A549 (cell line): ENCODE measurements at regions not wholly inside any gene's neighbourhood (a gene's known extent, or its start where the extent isn't known, plus 50 kb on each side); places are given as distances from the start of the nearest gene placed in this dataset.

Experiments
- ATAC-seq, 2 experiments: fragments of 200-7000 bp in 1 of 2; fragments of >200 bp in 1 of 2; cut with Nextera tagmentation in 1 of 2; cut with Tn5 transposase in 1 of 2; 3 replicates each; pipeline versions ENCODE4 v1.8.0 to v1.9.1; 2018 to 2020; ENCODE audit warnings: mild to moderate bottlenecking in 1 of 2, moderate library complexity in 1 of 2
- CTCF ChIA-PET: fragments of 300-600 bp; sonication (Branson Sonifier 250); formaldehyde crosslinking; extraction: SDS; loops from one replicate; lab custom pipeline; 2021; ENCODE audit warnings: antibody characterized with exemption, inconsistent platforms; lab: Yijun Ruan, JAX
- POLR2A ChIA-PET: fragments of 350-600 bp; formaldehyde crosslinking; extraction: SDS; loops from one replicate; lab custom pipeline; 2021; ENCODE audit warnings: antibody characterized with exemption, inconsistent platforms; lab: Yijun Ruan, JAX
- DNase-seq, 2 experiments: peaks; one replicate each; pipeline versions ENCODE4 v3.0.0 to v3.0.0-alpha.2; 2011 to 2016; ENCODE audit warnings: low read depth in 1 of 2, low spot score in 1 of 2
- FAIRE-seq: peaks from 2 replicates; lab custom pipeline; 2011; peaks lifted over from hg19 to GRCh38; lab: Jason Lieb, UNC
- H3K27ac ChIP-seq, 2 experiments: fragments of >200 bp; sonication (Bioruptor Twin); formaldehyde crosslinking; 3 replicates each; pipeline ENCODE4 v1.5.1; 2016 to 2017
- H3K4me1 ChIP-seq: fragments of >200 bp; sonication (Bioruptor Twin); formaldehyde crosslinking; 3 replicates; pipeline ENCODE4 v1.6.1; 2016
- H3K4me2 ChIP-seq: fragments of >200 bp; sonication (Bioruptor Twin); formaldehyde crosslinking; 3 replicates; pipeline ENCODE4 v1.6.1; 2016
- H3K4me3 ChIP-seq: fragments of >200 bp; sonication (Bioruptor Twin); formaldehyde crosslinking; 3 replicates; pipeline ENCODE4 v1.5.1; 2016
- H3K9me3 ChIP-seq: fragments of >200 bp; sonication (Bioruptor Twin); formaldehyde crosslinking; 3 replicates; pipeline ENCODE4 v1.6.1; 2016
- BHLHE40 ChIP-seq: IDR thresholded peaks from 2 replicates; pipeline ENCODE4 v1.6.1; 2012; ENCODE audit warnings: low read depth, low read length, inconsistent platforms
- EP300 ChIP-seq, 2 experiments: fragments of >200 bp; sonication (Bioruptor Twin); formaldehyde crosslinking; IDR thresholded peaks; 2 replicates in 1 of 2; 3 replicates in 1 of 2; pipeline ENCODE4 v1.6.1; 2016 to 2017
- ESRRA ChIP-seq: fragments of 150-350 bp; IDR thresholded peaks from 2 replicates; pipeline ENCODE4 v1.6.1; 2014; ENCODE audit warnings: mild to moderate bottlenecking, low read length, borderline replicate concordance
- FOSB ChIP-seq: fragments of 250-450 bp; sonication (Bioruptor Pico); IDR thresholded peaks from 2 replicates; pipeline ENCODE4 v1.5.0; 2020; ENCODE audit warnings: mild to moderate bottlenecking, moderate library complexity
- GATA3 ChIP-seq: IDR thresholded peaks from 2 replicates; pipeline ENCODE4 v1.6.1; 2012; ENCODE audit warnings: borderline replicate concordance
- HDAC2 ChIP-seq: fragments of 200-600 bp; sonication (generic); IDR thresholded peaks from 2 replicates; pipeline ENCODE4 v1.6.1; 2016
- HOXB13 ChIP-seq: fragments of 250-450 bp; sonication (Bioruptor Pico); IDR thresholded peaks from 2 replicates; pipeline ENCODE4 v1.5.0; 2020; ENCODE audit warnings: low read depth, mild to moderate bottlenecking, moderate library complexity
- JUNB ChIP-seq: fragments of >200 bp; sonication (Bioruptor Twin); formaldehyde crosslinking; IDR thresholded peaks from 2 replicates; pipeline ENCODE4 v1.6.1; 2016
- KDM5A ChIP-seq: fragments of 200-600 bp; sonication (generic); IDR thresholded peaks from 2 replicates; pipeline ENCODE4 v1.6.1; 2016; ENCODE audit warnings: antibody characterized with exemption, mild to moderate bottlenecking
- PHF8 ChIP-seq: fragments of 200-600 bp; sonication (generic); IDR thresholded peaks from 2 replicates; pipeline ENCODE4 v1.6.1; 2016; ENCODE audit warnings: low read depth, mild to moderate bottlenecking, antibody characterized with exemption, moderate library complexity, borderline replicate concordance
- POLR2AphosphoS2 ChIP-seq: conservative IDR thresholded peaks from 2 replicates; pipeline ENCODE4 v1.6.1; 2012; ENCODE audit warnings: low read length, improper control_type of control experiment, inconsistent platforms
- RARB ChIP-seq: fragments of 250-450 bp; sonication (Bioruptor Pico); IDR thresholded peaks from 2 replicates; pipeline ENCODE4 v1.8.0; 2021; ENCODE audit warnings: mild to moderate bottlenecking, moderate library complexity
- RCOR1 ChIP-seq: fragments of 150-350 bp; IDR thresholded peaks from 2 replicates; pipeline ENCODE4 v1.6.1; 2014; ENCODE audit warnings: antibody characterized with exemption, low read length, low read depth
- SMC3 ChIP-seq: fragments of >200 bp; sonication (Bioruptor Twin); formaldehyde crosslinking; IDR thresholded peaks from 3 replicates; pipeline ENCODE4 v1.6.1; 2018; ENCODE audit warnings: inconsistent platforms
- WGBS: methylation state at CpG from one replicate; pipeline ENCODE4 v1.1.6; 2017; ENCODE audit errors: missing lambda C conversion rate; 5-methylcytosine and 5-hydroxymethylcytosine counted together
- TF ChIP-seq, protein P1 (sequence below): fragments of 200-600 bp; sonication (generic); IDR thresholded peaks from 2 replicates; pipeline ENCODE4 v1.6.1; 2016; ENCODE audit warnings: antibody characterized with exemption, mild to moderate bottlenecking, moderate library complexity
- TF ChIP-seq, protein P2 (sequence below): fragments of 250-450 bp; sonication (Bioruptor Pico); IDR thresholded peaks from 2 replicates; pipeline ENCODE4 v1.5.0; 2020; ENCODE audit warnings: low read depth, mild to moderate bottlenecking, moderate library complexity
- TF ChIP-seq, protein P3 (sequence below): IDR thresholded peaks from 2 replicates; pipeline ENCODE4 v1.6.1; 2012
- TF ChIP-seq, protein P4 (sequence below): IDR thresholded peaks from 2 replicates; pipeline ENCODE4 v1.6.1; 2012; ENCODE audit warnings: low read depth, borderline replicate concordance
- TF ChIP-seq, protein P5 (sequence below): fragments of 150-350 bp; IDR thresholded peaks from 2 replicates; pipeline ENCODE4 v1.6.1; 2014; ENCODE audit warnings: low read depth, mild to moderate bottlenecking, low read length
- TF ChIP-seq, protein P6 (sequence below): fragments of >200 bp; sonication (Bioruptor Twin); formaldehyde crosslinking; IDR thresholded peaks from 3 replicates; pipeline ENCODE4 v1.5.1; 2016

DNA sequence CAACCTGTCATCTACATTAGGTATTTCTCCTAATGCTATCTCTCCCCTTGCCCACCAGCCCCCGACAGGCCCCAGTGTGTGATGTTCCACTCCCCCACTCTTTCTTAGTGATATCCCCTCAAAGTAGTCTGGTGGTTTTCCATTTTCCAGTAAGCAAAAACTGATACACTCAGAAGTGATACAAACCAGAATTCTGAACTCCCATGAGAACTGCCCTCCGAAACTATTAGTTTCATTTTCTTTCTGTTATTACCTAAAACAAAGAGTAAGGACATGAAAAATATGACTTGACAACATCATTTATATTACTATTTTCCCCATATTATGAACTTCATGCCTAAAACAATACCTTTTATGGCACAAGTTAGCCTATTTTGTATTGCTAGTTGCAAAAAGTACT, 175.0 kb downstream of the OTUD1 start:
- Histone ChIP-seq H3K9me3 (no peaks in the 10 kb centered on the region), H3K4me1 (no peaks in the 10 kb centered on the region), H3K4me3 (no peak overlapping the region), H3K27ac (no peak overlapping the region), H3K4me2 (no peak overlapping the region)
- CTCF ChIA-PET, result no interaction called here
- ATAC-seq, result no peak
- no peak for DNase-seq
- POLR2A ChIA-PET, result no interaction called here
- TF ChIP-seq, protein P1, sequence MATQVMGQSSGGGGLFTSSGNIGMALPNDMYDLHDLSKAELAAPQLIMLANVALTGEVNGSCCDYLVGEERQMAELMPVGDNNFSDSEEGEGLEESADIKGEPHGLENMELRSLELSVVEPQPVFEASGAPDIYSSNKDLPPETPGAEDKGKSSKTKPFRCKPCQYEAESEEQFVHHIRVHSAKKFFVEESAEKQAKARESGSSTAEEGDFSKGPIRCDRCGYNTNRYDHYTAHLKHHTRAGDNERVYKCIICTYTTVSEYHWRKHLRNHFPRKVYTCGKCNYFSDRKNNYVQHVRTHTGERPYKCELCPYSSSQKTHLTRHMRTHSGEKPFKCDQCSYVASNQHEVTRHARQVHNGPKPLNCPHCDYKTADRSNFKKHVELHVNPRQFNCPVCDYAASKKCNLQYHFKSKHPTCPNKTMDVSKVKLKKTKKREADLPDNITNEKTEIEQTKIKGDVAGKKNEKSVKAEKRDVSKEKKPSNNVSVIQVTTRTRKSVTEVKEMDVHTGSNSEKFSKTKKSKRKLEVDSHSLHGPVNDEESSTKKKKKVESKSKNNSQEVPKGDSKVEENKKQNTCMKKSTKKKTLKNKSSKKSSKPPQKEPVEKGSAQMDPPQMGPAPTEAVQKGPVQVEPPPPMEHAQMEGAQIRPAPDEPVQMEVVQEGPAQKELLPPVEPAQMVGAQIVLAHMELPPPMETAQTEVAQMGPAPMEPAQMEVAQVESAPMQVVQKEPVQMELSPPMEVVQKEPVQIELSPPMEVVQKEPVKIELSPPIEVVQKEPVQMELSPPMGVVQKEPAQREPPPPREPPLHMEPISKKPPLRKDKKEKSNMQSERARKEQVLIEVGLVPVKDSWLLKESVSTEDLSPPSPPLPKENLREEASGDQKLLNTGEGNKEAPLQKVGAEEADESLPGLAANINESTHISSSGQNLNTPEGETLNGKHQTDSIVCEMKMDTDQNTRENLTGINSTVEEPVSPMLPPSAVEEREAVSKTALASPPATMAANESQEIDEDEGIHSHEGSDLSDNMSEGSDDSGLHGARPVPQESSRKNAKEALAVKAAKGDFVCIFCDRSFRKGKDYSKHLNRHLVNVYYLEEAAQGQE, result no peak
- TF ChIP-seq KDM5A (no peak), HDAC2 (no peak), FOSB (CRISPR knock-in tag) (no peak), RCOR1 (no peak), POLR2AphosphoS2 (no peak), HOXB13 (CRISPR knock-in tag) (no peak), GATA3 (no peak), BHLHE40 (no peak), JUNB (no peak), PHF8 (no peak), SMC3 (no peak), RARB (CRISPR knock-in tag) (no peak), EP300 (IDR thresholded peaks at IDR 0.05) (no peak)
- TF ChIP-seq, protein P2, sequence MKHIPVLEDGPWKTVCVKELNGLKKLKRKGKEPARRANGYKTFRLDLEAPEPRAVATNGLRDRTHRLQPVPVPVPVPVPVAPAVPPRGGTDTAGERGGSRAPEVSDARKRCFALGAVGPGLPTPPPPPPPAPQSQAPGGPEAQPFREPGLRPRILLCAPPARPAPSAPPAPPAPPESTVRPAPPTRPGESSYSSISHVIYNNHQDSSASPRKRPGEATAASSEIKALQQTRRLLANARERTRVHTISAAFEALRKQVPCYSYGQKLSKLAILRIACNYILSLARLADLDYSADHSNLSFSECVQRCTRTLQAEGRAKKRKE (CRISPR knock-in tag), result no peak
- TF ChIP-seq, protein P3, sequence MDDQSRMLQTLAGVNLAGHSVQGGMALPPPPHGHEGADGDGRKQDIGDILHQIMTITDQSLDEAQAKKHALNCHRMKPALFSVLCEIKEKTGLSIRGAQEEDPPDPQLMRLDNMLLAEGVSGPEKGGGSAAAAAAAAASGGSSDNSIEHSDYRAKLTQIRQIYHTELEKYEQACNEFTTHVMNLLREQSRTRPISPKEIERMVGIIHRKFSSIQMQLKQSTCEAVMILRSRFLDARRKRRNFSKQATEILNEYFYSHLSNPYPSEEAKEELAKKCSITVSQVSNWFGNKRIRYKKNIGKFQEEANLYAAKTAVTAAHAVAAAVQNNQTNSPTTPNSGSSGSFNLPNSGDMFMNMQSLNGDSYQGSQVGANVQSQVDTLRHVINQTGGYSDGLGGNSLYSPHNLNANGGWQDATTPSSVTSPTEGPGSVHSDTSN, result no peak
- TF ChIP-seq, protein P4, sequence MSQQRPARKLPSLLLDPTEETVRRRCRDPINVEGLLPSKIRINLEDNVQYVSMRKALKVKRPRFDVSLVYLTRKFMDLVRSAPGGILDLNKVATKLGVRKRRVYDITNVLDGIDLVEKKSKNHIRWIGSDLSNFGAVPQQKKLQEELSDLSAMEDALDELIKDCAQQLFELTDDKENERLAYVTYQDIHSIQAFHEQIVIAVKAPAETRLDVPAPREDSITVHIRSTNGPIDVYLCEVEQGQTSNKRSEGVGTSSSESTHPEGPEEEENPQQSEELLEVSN, result no peak
- TF ChIP-seq, protein P5, sequence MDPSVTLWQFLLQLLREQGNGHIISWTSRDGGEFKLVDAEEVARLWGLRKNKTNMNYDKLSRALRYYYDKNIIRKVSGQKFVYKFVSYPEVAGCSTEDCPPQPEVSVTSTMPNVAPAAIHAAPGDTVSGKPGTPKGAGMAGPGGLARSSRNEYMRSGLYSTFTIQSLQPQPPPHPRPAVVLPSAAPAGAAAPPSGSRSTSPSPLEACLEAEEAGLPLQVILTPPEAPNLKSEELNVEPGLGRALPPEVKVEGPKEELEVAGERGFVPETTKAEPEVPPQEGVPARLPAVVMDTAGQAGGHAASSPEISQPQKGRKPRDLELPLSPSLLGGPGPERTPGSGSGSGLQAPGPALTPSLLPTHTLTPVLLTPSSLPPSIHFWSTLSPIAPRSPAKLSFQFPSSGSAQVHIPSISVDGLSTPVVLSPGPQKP, result no peak
- 8% methylated on average over 2 of the region's 2 CpGs for WGBS
- no peak for FAIRE-seq

DNA sequence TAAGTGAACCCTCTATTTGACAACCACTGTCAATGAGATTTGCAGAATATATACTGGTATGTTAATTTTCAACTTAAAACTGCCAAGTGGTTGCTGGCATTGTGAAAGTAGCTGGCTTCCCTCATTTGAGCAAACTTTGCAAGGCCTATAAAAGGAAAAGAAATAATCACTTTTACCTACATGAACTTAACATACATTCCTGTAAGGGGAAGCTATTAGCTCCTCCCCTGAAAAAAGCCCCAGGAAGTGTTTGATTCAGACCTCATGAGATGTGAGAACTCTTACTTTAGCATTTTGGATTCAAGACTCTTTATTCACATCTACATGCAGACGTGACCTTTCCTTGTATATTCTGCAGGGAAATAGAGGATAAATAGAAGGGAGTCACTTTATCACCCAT, 175.6 kb downstream of the OTUD1 start:
- no peak overlapping the region for H3K4me2 ChIP-seq
- 0% methylated on average over 1 of the region's 1 CpG for WGBS
- H3K27ac ChIP-seq, result no peak overlapping the region
- no peaks in the 10 kb centered on the region for H3K9me3 ChIP-seq
- ATAC-seq, result no peak
- TF ChIP-seq, protein P6, sequence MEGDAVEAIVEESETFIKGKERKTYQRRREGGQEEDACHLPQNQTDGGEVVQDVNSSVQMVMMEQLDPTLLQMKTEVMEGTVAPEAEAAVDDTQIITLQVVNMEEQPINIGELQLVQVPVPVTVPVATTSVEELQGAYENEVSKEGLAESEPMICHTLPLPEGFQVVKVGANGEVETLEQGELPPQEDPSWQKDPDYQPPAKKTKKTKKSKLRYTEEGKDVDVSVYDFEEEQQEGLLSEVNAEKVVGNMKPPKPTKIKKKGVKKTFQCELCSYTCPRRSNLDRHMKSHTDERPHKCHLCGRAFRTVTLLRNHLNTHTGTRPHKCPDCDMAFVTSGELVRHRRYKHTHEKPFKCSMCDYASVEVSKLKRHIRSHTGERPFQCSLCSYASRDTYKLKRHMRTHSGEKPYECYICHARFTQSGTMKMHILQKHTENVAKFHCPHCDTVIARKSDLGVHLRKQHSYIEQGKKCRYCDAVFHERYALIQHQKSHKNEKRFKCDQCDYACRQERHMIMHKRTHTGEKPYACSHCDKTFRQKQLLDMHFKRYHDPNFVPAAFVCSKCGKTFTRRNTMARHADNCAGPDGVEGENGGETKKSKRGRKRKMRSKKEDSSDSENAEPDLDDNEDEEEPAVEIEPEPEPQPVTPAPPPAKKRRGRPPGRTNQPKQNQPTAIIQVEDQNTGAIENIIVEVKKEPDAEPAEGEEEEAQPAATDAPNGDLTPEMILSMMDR, result no peak
- no peak for TF ChIP-seq ESRRA
- no peak for TF ChIP-seq PHF8
- no peak for TF ChIP-seq EP300 (IDR thresholded peaks at IDR 0.05)
- no peak for FAIRE-seq
- no peaks in the 10 kb centered on the region for H3K4me1 ChIP-seq
- ChIA-PET POLR2A (no interaction called here), CTCF (interaction anchor here (0.6 to 1.1 kb wide), 2 partner anchors 300 to 526 kb away, joined by 3 to 4 read pairs; no protein-coding TSS in a partner anchor)
- no peak overlapping the region for H3K4me3 ChIP-seq
- no peak for DNase-seq
